ENCODE measurements at regions not wholly inside any gene's neighbourhood (a gene's known extent, or its start where the extent isn't known, plus 50 kb on each side); places are given as distances from the start of the nearest gene placed in this dataset.

GRCh38 chr1:112063781-112064728, 74.6 kb upstream of the KCND3 start:
- no peak for TF ChIP-seq CTCF (IDR thresholded peaks at IDR 0.05; ENCODE audit: low read depth, low read length, missing control alignments)
- DNase-seq (ENCODE audit: extremely low read depth, low read depth), result no peak
- H3K4me3 ChIP-seq (replicated peaks; ENCODE audit: low read depth, low read length), result no peak overlapping the region

GRCh38 chr1:112067989-112068388, 78.5 kb upstream of the KCND3 start:
- DNase-seq (ENCODE audit: extremely low read depth, low read depth), result no peak
- H3K4me3 ChIP-seq (replicated peaks; ENCODE audit: low read depth, low read length), result no peak overlapping the region
- no peak for TF ChIP-seq CTCF (IDR thresholded peaks at IDR 0.05; ENCODE audit: low read depth, low read length, missing control alignments)

- DNase-seq (ENCODE audit: extremely low read depth, low read depth), result no peak
Measured at GRCh38 chr1:112070677-112071076, 81.2 kb upstream of the KCND3 start.

GRCh38 chr1:112074711-112075110, 85.2 kb upstream of the KCND3 start:
- DNase-seq (ENCODE audit: extremely low read depth, low read depth), result no peak
- H3K4me3 ChIP-seq (replicated peaks; ENCODE audit: low read depth, low read length), result no peak overlapping the region
- TF ChIP-seq CTCF (IDR thresholded peaks at IDR 0.05; ENCODE audit: low read depth, low read length, missing control alignments), result no peak

More at GRCh38 chr1:112070677-112071076, 81.2 kb upstream of the KCND3 start:
- no peak overlapping the region for H3K4me3 ChIP-seq (replicated peaks; ENCODE audit: low read depth, low read length)
- no peak for TF ChIP-seq CTCF (IDR thresholded peaks at IDR 0.05; ENCODE audit: low read depth, low read length, missing control alignments)

GRCh38 chr1:112075566-112075965, 86.1 kb upstream of the KCND3 start:
- DNase-seq (ENCODE audit: extremely low read depth, low read depth), result no peak
- no peak for TF ChIP-seq CTCF (IDR thresholded peaks at IDR 0.05; ENCODE audit: low read depth, low read length, missing control alignments)
- no peak overlapping the region for H3K4me3 ChIP-seq (replicated peaks; ENCODE audit: low read depth, low read length)

- H3K4me3 ChIP-seq (replicated peaks; ENCODE audit: low read depth, low read length), result no peak overlapping the region
- TF ChIP-seq CTCF (IDR thresholded peaks at IDR 0.05; ENCODE audit: low read depth, low read length, missing control alignments), result no peak
- no peak for DNase-seq (ENCODE audit: extremely low read depth, low read depth)
Measured at GRCh38 chr1:112079446-112079845, 90.0 kb upstream of the KCND3 start.
